ENCODE measurements at regions not wholly inside any gene's neighbourhood (a gene's known extent, or its start where the extent isn't known, plus 50 kb on each side); places are given as distances from the start of the nearest gene placed in this dataset.

DNA sequence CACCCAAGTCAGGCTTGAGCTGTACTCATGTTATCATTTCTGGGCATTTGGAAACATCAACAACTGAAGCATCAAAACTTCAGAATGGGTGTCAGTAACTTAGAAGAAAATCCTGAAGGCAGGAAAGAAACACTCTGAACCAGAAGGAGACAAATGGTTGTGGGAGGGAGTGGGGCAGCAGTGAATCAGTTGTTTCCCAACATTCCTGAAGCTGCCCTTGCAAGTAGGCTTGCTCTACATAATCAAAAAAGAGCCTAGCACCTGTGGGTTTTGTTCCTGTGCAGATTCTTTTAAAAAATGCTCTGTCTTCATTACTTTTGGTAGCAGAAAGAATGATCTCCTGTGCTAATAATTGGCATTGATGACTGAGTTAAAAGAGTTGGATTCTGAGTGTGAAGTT, 424.2 kb upstream of the GRIA1 start:
- no peak for DNase-seq (ENCODE audit: low spot score)
- Mint-ChIP-seq H3K36me3 (ENCODE audit: low read depth) (no peaks in the 10 kb centered on the region), H3K27ac (no peak overlapping the region), H3K4me1 (ENCODE audit: low read depth) (no peaks in the 10 kb centered on the region), H3K4me3 (ENCODE audit: low read depth) (no peak overlapping the region), H3K27me3 (ENCODE audit: low read depth) (no peaks in the 10 kb centered on the region), H3K9me3 (peaks cover 5% of the 10 kb centered on the region)
- intact Hi-C loops (cut with micrococcal nuclease) = no loop called here

- Mint-ChIP-seq H3K9me3 (peaks cover 5% of the 10 kb centered on the region), H3K4me3 (ENCODE audit: low read depth) (no peak overlapping the region), H3K4me1 (ENCODE audit: low read depth) (no peaks in the 10 kb centered on the region), H3K27me3 (ENCODE audit: low read depth) (no peaks in the 10 kb centered on the region), H3K36me3 (ENCODE audit: low read depth) (no peaks in the 10 kb centered on the region), H3K27ac (no peak overlapping the region)
- intact Hi-C loops (cut with micrococcal nuclease) = no loop called here
- no peak for DNase-seq (ENCODE audit: low spot score)
Observed at GRCh38 chr5:153067869-153068268, 422.6 kb upstream of the GRIA1 start.

DNA sequence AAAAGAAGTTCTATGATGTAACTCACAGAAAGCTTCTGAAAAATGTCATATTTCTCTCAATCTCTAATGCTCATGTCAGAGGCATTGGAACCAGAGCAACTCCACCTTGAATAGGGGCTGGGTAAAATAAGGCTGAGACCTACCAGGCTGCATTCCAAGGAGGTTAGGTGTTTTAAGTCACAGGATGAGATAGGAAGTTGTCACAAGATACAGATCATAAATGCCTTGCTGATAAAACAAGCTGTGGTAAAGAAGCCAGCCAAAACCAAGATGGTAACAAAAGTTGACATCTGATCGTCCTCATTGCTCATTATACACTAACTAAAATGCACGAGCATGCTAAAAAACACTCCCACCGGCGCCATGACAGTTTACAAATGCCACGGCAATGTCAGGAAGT, 411.1 kb upstream of the GRIA1 start:
- Mint-ChIP-seq H3K9me3 (peaks cover 21% of the 10 kb centered on the region), H3K27ac (no peak overlapping the region), H3K4me3 (ENCODE audit: low read depth) (no peak overlapping the region), H3K27me3 (ENCODE audit: low read depth) (no peaks in the 10 kb centered on the region), H3K36me3 (ENCODE audit: low read depth) (no peaks in the 10 kb centered on the region), H3K4me1 (ENCODE audit: low read depth) (no peaks in the 10 kb centered on the region)
- DNase-seq (ENCODE audit: low spot score) = no peak
- intact Hi-C loops (cut with micrococcal nuclease) = no loop called here

DNA sequence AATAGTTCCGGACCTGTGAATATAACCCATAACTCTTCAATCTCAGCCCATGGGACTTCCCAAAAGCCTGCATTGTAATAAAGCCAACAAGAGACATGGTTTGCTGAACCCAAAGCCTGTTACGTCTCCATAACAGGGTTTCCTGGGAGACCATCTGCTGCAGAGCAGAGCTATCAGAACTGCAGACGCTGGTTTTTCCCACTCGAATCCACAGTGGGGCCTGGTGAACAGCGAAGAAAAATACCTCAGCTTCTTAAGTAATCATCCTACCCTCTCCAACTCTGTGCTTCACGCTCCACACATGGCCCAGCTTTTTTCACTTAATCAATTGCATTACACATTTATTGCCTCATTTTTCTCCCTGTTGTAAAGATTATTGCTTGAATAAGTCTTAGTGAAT, 409.5 kb upstream of the GRIA1 start:
- Mint-ChIP-seq H3K27me3 (ENCODE audit: low read depth) (no peaks in the 10 kb centered on the region), H3K27ac (no peak overlapping the region), H3K36me3 (ENCODE audit: low read depth) (no peaks in the 10 kb centered on the region), H3K9me3 (peaks cover 21% of the 10 kb centered on the region), H3K4me3 (ENCODE audit: low read depth) (no peak overlapping the region), H3K4me1 (ENCODE audit: low read depth) (no peaks in the 10 kb centered on the region)
- intact Hi-C loops (cut with micrococcal nuclease) = no loop called here
- no peak for DNase-seq (ENCODE audit: low spot score)

DNA sequence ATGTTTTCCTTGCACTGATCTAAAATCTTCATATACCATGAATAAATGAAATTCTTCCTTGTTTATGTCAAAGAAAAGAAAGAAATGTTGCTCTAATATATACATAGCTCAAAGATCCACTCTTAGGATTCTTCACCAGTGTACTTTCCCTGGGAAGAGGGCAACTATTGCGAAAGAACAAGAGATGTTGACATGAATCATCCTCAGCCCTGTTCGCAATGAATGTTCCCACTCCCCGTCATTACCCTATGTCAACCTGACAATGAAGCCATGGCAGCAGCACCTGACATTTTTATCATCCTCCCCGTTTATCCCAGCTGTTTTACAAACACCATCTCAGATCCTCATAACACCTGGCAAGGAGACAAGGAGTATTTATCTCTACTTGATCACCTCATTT, 409.1 kb upstream of the GRIA1 start:
- no peak overlapping the region for H3K27ac Mint-ChIP-seq
- intact Hi-C loops (cut with micrococcal nuclease) = no loop called here
- H3K9me3 Mint-ChIP-seq = peaks cover 21% of the 10 kb centered on the region
- no peak overlapping the region for H3K4me3 Mint-ChIP-seq (ENCODE audit: low read depth)
- no peaks in the 10 kb centered on the region for H3K4me1 Mint-ChIP-seq (ENCODE audit: low read depth)
- no peaks in the 10 kb centered on the region for H3K36me3 Mint-ChIP-seq (ENCODE audit: low read depth)
- H3K27me3 Mint-ChIP-seq (ENCODE audit: low read depth) = no peaks in the 10 kb centered on the region
- no peak for DNase-seq (ENCODE audit: low spot score)

GRCh38 chr5:153084511-153084910, 406.0 kb upstream of the GRIA1 start:
- intact Hi-C loops (cut with micrococcal nuclease) = no loop called here
- no peak for DNase-seq (ENCODE audit: low spot score)
- no peaks in the 10 kb centered on the region for H3K27me3 Mint-ChIP-seq (ENCODE audit: low read depth)
- H3K27ac Mint-ChIP-seq = no peak overlapping the region
- peaks cover 5% of the 10 kb centered on the region for H3K9me3 Mint-ChIP-seq
- no peaks in the 10 kb centered on the region for H3K36me3 Mint-ChIP-seq (ENCODE audit: low read depth)
- H3K4me1 Mint-ChIP-seq (ENCODE audit: low read depth) = no peaks in the 10 kb centered on the region
- no peak overlapping the region for H3K4me3 Mint-ChIP-seq (ENCODE audit: low read depth)

DNA sequence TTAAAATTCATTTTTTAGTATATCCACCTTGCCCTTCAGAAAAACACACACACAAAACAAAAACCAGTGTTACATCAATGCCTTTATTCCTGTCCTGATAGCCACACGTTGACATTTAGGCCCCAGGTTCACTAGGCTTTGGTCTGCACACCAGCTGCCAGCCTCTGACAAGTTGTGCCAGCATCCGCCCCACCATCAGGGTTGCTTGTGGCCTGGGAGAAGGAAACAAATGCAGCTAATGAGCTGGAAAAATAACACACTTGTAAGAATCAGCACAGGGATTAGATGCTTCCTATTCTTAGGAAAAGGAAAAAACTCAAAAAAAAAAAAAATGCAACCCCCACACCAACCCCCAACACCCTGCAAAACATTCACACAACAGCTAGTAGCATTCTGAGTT, 404.0 kb upstream of the GRIA1 start:
- Mint-ChIP-seq H3K4me3 (ENCODE audit: low read depth) (no peak overlapping the region), H3K4me1 (ENCODE audit: low read depth) (no peaks in the 10 kb centered on the region), H3K9me3 (peaks cover 5% of the 10 kb centered on the region), H3K27me3 (ENCODE audit: low read depth) (no peaks in the 10 kb centered on the region), H3K27ac (no peak overlapping the region), H3K36me3 (ENCODE audit: low read depth) (no peaks in the 10 kb centered on the region)
- DNase-seq (ENCODE audit: low spot score) = no peak
- intact Hi-C loops (cut with micrococcal nuclease) = no loop called here

DNA sequence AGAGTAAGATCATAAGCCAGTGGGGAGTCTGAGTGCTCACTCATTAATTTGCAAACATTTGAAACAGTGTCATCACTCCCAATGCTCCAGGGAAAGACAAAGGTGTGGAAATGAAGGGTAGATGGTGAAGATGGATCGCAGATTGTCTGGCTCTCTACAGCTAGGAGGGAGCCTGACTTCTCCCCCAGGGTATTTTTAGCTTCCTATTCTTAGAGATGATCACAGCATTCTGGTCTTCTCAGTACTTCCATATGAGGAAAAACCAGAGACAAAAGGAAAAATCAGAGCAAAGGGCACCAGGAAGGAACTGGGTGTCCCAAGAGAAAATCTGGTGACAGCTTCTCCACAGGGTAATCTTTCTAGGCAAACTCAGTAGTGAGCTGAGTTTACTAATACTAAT, 401.9 kb upstream of the GRIA1 start:
- no peak overlapping the region for H3K4me3 Mint-ChIP-seq (ENCODE audit: low read depth)
- H3K4me1 Mint-ChIP-seq (ENCODE audit: low read depth) = no peaks in the 10 kb centered on the region
- intact Hi-C loops (cut with micrococcal nuclease) = no loop called here
- no peaks in the 10 kb centered on the region for H3K27me3 Mint-ChIP-seq (ENCODE audit: low read depth)
- no peak for DNase-seq (ENCODE audit: low spot score)
- no peaks in the 10 kb centered on the region for H3K36me3 Mint-ChIP-seq (ENCODE audit: low read depth)
- peaks cover 5% of the 10 kb centered on the region for H3K9me3 Mint-ChIP-seq
- H3K27ac Mint-ChIP-seq = no peak overlapping the region

DNA sequence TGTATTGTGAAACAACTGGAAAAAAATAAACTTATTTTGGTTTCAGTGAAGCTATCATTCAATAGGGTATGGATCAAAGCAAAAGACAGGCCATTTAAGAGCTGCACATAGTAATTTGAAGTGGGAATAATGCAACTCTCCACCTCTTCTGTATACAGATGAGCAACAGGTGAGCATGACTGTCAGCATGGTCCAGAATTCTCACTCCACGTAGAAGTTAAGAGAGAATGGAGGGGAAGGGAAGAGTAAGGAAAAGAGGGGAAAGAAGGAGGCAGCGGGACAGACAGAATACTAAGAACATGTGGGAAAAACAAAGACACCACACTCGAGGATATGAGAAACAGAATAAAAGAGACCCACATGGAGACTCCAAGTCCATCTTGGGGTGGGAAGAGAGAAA, 396.1 kb upstream of the GRIA1 start:
- Mint-ChIP-seq H3K4me1 (ENCODE audit: low read depth) (no peaks in the 10 kb centered on the region), H3K4me3 (ENCODE audit: low read depth) (no peak overlapping the region), H3K9me3 (peaks cover 13% of the 10 kb centered on the region), H3K36me3 (ENCODE audit: low read depth) (no peaks in the 10 kb centered on the region), H3K27me3 (ENCODE audit: low read depth) (no peaks in the 10 kb centered on the region), H3K27ac (no peak overlapping the region)
- DNase-seq (ENCODE audit: low spot score) = no peak
- intact Hi-C loops (cut with micrococcal nuclease) = no loop called here

- no peak overlapping the region for H3K27ac Mint-ChIP-seq
- no peaks in the 10 kb centered on the region for H3K36me3 Mint-ChIP-seq (ENCODE audit: low read depth)
- peaks cover 8% of the 10 kb centered on the region for H3K9me3 Mint-ChIP-seq
- H3K27me3 Mint-ChIP-seq (ENCODE audit: low read depth) = no peaks in the 10 kb centered on the region
- H3K4me1 Mint-ChIP-seq (ENCODE audit: low read depth) = no peaks in the 10 kb centered on the region
- H3K4me3 Mint-ChIP-seq (ENCODE audit: low read depth) = no peak overlapping the region
- intact Hi-C loops (cut with micrococcal nuclease) = no loop called here
- no peak for DNase-seq (ENCODE audit: low spot score)
Observed at GRCh38 chr5:153096381-153096780, 394.1 kb upstream of the GRIA1 start.

GRCh38 chr5:153099328-153099727, 391.1 kb upstream of the GRIA1 start:
- Mint-ChIP-seq H3K27me3 (ENCODE audit: low read depth) (no peaks in the 10 kb centered on the region), H3K9me3 (peaks cover 8% of the 10 kb centered on the region), H3K4me1 (ENCODE audit: low read depth) (no peaks in the 10 kb centered on the region), H3K27ac (no peak overlapping the region), H3K36me3 (ENCODE audit: low read depth) (no peaks in the 10 kb centered on the region), H3K4me3 (ENCODE audit: low read depth) (no peak overlapping the region)
- intact Hi-C loops (cut with micrococcal nuclease) = no loop called here
- DNase-seq (ENCODE audit: low spot score) = no peak

DNA sequence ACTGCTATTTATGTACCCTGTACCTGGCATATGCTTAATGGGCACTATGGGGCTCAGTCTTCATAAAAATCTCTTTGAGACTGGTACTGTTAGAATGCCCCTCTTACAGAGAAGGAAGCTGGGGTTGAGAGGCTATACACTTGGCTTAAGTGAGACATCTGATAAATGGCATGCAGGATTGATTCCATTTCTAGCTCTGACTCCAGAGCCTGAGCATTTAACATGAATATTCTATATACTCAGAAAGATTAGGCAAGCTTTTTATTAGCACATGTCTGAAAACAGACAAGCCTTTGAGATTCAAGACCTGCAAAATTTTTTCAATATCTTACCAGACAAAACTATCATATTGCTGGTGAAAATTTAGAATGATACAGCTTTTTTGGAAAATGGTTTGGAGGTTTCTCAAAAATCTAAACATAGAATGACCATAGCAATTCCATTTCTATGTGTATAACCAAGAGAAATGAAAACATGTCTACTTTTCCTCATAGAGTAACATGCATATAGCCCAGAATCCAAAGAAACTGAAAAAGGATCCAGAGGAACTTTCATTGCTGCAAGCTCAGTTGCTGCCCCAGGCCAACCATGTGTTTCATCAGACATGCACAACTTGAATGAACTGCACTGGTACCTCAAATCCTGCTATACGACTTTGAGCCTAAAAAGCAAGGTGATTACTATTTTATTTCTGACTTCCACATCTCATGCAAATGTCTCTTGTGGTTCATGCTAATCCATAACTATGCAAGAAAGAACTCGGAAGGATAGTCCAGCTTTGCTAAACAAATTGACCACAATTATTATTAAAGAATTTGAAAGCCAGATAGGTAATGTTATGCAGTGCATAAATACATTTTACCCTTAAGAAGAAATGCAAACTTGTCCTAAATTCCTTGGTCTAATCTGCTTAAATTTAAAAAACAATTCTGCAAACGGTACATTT, 389.0 kb upstream of the GRIA1 start:
- Mint-ChIP-seq H3K27ac (no peak overlapping the region), H3K4me3 (ENCODE audit: low read depth) (no peak overlapping the region), H3K4me1 (ENCODE audit: low read depth) (no peaks in the 10 kb centered on the region), H3K9me3 (peaks cover under 1% of the 10 kb centered on the region), H3K27me3 (ENCODE audit: low read depth) (no peaks in the 10 kb centered on the region), H3K36me3 (ENCODE audit: low read depth) (no peaks in the 10 kb centered on the region)
- intact Hi-C loops (cut with micrococcal nuclease) = no loop called here
- DNase-seq (ENCODE audit: low spot score) = no peak

GRCh38 chr5:153116916-153117315, 373.6 kb upstream of the GRIA1 start:
- Mint-ChIP-seq H3K27ac (no peak overlapping the region), H3K27me3 (ENCODE audit: low read depth) (no peaks in the 10 kb centered on the region), H3K4me3 (ENCODE audit: low read depth) (no peak overlapping the region), H3K4me1 (ENCODE audit: low read depth) (no peaks in the 10 kb centered on the region), H3K36me3 (ENCODE audit: low read depth) (no peaks in the 10 kb centered on the region), H3K9me3 (peaks cover 3% of the 10 kb centered on the region)
- intact Hi-C loops (cut with micrococcal nuclease) = no loop called here
- no peak for DNase-seq (ENCODE audit: low spot score)

All from activated T-helper 2 cell treated with anti-CD3 and anti-CD28 coated beads, Interferon-gamma antibody, Interleukin-2, Interleukin-4, amounts not matched to agents 10 μg/mL and 5 μg/mL and 100 μg/mL, durations not matched to agents 14 hours and 24 hours and 36 hours (primary cell).